Calu3 (cell line): ENCODE measurements at regions not wholly inside any gene's neighbourhood (a gene's known extent, or its start where the extent isn't known, plus 50 kb on each side); places are given as distances from the start of the nearest gene placed in this dataset.

ENCODE experiments used
- BruUV-seq: library from RNA; stranded (reverse); fragments of 400-500 nt; replicated peaks from 2 replicates; lab custom pipeline; 2021; lab: Mats Ljungman, UMichigan
- CTCF ChIA-PET: fragments of 300-600 bp; sonication (Branson Sonifier 250); formaldehyde crosslinking; loops from one replicate; lab custom pipeline; 2022; ENCODE audit warnings: antibody characterized with exemption; lab: Charles Lee
- DNase-seq: peaks from one replicate; pipeline ENCODE4 v3.0.0; 2022
- H3K27ac Mint-ChIP-seq: one replicate; pipeline ENCODE4 v1.8.0; 2022; ENCODE audit warnings: mixed read lengths; ENCODE audit not compliant: unreplicated experiment
- H3K27me3 Mint-ChIP-seq: one replicate; pipeline ENCODE4 v1.8.0; 2022; ENCODE audit warnings: mixed read lengths; ENCODE audit not compliant: unreplicated experiment
- H3K36me3 Mint-ChIP-seq: one replicate; pipeline ENCODE4 v1.8.0; 2022; ENCODE audit warnings: mild to moderate bottlenecking, moderate library complexity, mixed read lengths; ENCODE audit not compliant: insufficient read depth, unreplicated experiment
- H3K4me1 Mint-ChIP-seq: one replicate; pipeline ENCODE4 v1.8.0; 2022; ENCODE audit warnings: mild to moderate bottlenecking, low read depth, mixed read lengths; ENCODE audit not compliant: unreplicated experiment
- H3K4me3 Mint-ChIP-seq: one replicate; pipeline ENCODE4 v1.8.0; 2022; ENCODE audit warnings: mild to moderate bottlenecking, low read depth, moderate library complexity, mixed read lengths; ENCODE audit not compliant: unreplicated experiment
- H3K9me3 Mint-ChIP-seq: one replicate; pipeline ENCODE4 v1.8.0; 2022; ENCODE audit warnings: low read depth, mixed read lengths; ENCODE audit not compliant: unreplicated experiment
- CTCF ChIP-seq: fragments of 200-600 bp; IDR thresholded peaks from one replicate; pipeline ENCODE4 v1.8.0; 2022; ENCODE audit warnings: antibody characterized with exemption; ENCODE audit not compliant: unreplicated experiment
- intact Hi-C: fragments of 100-400 bp; cut with micrococcal nuclease; formaldehyde crosslinking; loops from one replicate; pipeline ENCODE4 v1.10.0; 2022; ENCODE audit not compliant: unreplicated experiment

GRCh38 chr17:27239046-27239445 lies 54.9 kb upstream of the WSB1 start:
- intact Hi-C loops: loop anchor here (5.0 kb wide), 1 partner anchor 42 kb away; no protein-coding TSS in a partner anchor
- H3K4me3 Mint-ChIP-seq: no peak overlapping the region
- H3K4me1 Mint-ChIP-seq: peaks cover 45% of the 10 kb centered on the region
- no peak for DNase-seq
- no peak overlapping the region for H3K27ac Mint-ChIP-seq
- peaks cover 12% of the 10 kb centered on the region for H3K36me3 Mint-ChIP-seq
- no peak for TF ChIP-seq CTCF
- H3K9me3 Mint-ChIP-seq: no peaks in the 10 kb centered on the region
- no TSS peak for BruUV-seq
- CTCF ChIA-PET: no interaction called here
- H3K27me3 Mint-ChIP-seq: no peaks in the 10 kb centered on the region

GRCh38 chr17:27239584-27239983 lies 54.3 kb upstream of the WSB1 start:
- peaks cover 50% of the 10 kb centered on the region for H3K4me1 Mint-ChIP-seq
- intact Hi-C loops: loop anchor here (5.0 kb wide), 1 partner anchor 42 kb away; no protein-coding TSS in a partner anchor
- no TSS peak for BruUV-seq
- TF ChIP-seq CTCF: no peak
- CTCF ChIA-PET: no interaction called here
- no peaks in the 10 kb centered on the region for H3K9me3 Mint-ChIP-seq
- H3K27ac Mint-ChIP-seq: no peak overlapping the region
- no peak for DNase-seq
- no peak overlapping the region for H3K4me3 Mint-ChIP-seq
- H3K27me3 Mint-ChIP-seq: no peaks in the 10 kb centered on the region
- peaks cover 14% of the 10 kb centered on the region for H3K36me3 Mint-ChIP-seq

DNA sequence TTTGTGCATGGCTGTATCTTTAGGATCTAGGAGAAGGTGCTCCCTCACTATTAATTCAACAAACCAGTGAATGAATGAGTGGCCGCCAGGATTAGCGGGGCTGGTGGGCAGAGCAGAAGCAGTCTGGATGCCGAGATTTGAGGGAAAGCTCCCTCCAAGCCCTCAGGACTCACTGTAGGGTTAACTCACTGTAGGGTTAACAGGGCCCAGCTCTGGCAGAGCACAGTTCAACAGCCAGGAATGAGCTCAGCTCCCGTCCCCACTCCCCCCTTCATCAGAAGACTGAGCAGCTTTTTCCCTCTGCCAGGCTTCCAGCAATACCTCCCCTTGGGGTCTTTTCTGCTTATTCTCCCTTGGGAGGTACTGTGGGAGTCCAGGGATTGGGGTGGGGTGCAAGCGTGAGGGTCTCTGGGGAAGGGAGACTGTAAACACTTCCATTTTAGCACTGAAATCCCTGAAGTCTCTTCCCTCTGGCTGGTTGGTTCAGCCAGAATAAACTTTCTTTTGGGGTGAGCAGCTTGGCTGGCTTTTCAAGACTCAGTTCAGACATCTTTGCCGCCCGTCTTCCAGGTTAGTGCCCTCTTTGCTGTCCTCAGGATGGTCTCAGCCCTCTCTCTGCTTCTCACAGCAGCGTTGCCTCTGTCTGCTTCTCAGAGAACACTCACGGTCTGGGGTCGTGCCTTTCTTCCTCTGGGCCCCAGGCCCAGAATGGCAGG lies 53.7 kb upstream of the WSB1 start:
- CTCF ChIA-PET: interaction anchor here (0.6 to 1.4 kb wide), 3 partner anchors 54 to 281 kb away, joined by 3 to 10 read pairs (median 7); no protein-coding TSS in a partner anchor
- Mint-ChIP-seq H3K9me3 (no peaks in the 10 kb centered on the region), H3K4me3 (no peak overlapping the region), H3K36me3 (peaks cover 20% of the 10 kb centered on the region), H3K4me1 (peaks cover 57% of the 10 kb centered on the region), H3K27me3 (no peaks in the 10 kb centered on the region), H3K27ac (no peak overlapping the region)
- BruUV-seq: no TSS peak
- intact Hi-C loops: no loop called here
- no peak for TF ChIP-seq CTCF
- no peak for DNase-seq

DNA sequence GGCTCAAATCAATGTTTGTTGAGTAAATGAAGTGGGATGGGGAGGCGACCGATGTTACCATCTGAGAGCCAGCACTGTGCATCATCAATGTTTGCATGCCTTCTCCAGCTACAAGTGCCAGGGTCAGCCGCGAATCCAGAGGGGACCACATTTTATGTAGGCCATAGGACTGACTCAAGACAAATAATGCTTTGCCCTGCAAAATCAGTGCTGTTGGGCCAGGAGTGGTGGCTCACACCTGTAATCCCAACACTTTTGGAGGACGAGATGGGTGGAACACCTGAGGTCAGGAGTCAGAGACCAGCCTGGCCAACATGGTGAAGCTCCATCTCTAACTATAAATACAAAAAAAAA lies 53.1 kb upstream of the WSB1 start:
- intact Hi-C loops: no loop called here
- H3K4me3 Mint-ChIP-seq: no peak overlapping the region
- CTCF ChIA-PET: interaction anchor here (0.6 to 2.1 kb wide), 4 partner anchors 54 to 281 kb away, joined by 3 to 10 read pairs (median 6); no protein-coding TSS in a partner anchor
- H3K4me1 Mint-ChIP-seq: peaks cover 62% of the 10 kb centered on the region
- peaks cover 23% of the 10 kb centered on the region for H3K36me3 Mint-ChIP-seq
- BruUV-seq: no TSS peak
- DNase-seq: no peak
- no peak for TF ChIP-seq CTCF
- H3K9me3 Mint-ChIP-seq: no peaks in the 10 kb centered on the region
- no peak overlapping the region for H3K27ac Mint-ChIP-seq
- H3K27me3 Mint-ChIP-seq: no peaks in the 10 kb centered on the region
